ENCODE measurements at regions not wholly inside any gene's neighbourhood (a gene's known extent, or its start where the extent isn't known, plus 50 kb on each side); places are given as distances from the start of the nearest gene placed in this dataset.

DNA sequence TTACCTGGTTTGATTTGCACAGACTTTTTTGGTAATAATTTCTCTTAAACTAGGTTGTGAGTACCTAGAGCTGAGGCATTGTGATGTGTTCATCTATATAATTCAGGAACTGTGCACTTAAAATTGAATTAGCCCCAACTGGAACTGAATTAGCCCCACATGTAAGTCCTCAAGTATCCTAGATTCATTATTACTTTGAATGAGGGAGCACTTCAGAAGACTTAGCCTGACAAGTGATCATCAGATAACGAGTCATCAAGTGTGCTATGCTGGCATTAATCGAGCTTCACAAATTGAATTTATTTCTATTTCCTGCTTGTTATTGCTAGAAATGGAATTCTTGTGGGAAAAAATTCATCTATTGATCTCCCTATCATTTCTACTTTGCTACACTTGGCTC, 323.4 kb upstream of the SEMA3D start:
- TF ChIP-seq, protein P1, sequence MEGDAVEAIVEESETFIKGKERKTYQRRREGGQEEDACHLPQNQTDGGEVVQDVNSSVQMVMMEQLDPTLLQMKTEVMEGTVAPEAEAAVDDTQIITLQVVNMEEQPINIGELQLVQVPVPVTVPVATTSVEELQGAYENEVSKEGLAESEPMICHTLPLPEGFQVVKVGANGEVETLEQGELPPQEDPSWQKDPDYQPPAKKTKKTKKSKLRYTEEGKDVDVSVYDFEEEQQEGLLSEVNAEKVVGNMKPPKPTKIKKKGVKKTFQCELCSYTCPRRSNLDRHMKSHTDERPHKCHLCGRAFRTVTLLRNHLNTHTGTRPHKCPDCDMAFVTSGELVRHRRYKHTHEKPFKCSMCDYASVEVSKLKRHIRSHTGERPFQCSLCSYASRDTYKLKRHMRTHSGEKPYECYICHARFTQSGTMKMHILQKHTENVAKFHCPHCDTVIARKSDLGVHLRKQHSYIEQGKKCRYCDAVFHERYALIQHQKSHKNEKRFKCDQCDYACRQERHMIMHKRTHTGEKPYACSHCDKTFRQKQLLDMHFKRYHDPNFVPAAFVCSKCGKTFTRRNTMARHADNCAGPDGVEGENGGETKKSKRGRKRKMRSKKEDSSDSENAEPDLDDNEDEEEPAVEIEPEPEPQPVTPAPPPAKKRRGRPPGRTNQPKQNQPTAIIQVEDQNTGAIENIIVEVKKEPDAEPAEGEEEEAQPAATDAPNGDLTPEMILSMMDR (IDR thresholded peaks at IDR 0.05; ENCODE audit: low read depth, low read length, missing input control) = no peak
- TF ChIP-seq RAD21 (IDR thresholded peaks at IDR 0.05) (no peak), MAX (IDR thresholded peaks at IDR 0.05) (no peak), RXRA (IDR thresholded peaks at IDR 0.05) (no peak), YY1 (IDR thresholded peaks at IDR 0.05) (no peak), REST (IDR thresholded peaks at IDR 0.05) (no peak)

Measured in liver (tissue), 3 donors.